ENCODE measurements at regions not wholly inside any gene's neighbourhood (a gene's known extent, or its start where the extent isn't known, plus 50 kb on each side); places are given as distances from the start of the nearest gene placed in this dataset.

GRCh38 chr20:12030470-12030869 is 112.8 kb downstream of the BTBD3 start:
- Histone ChIP-seq H3K4me1 (ENCODE audit: control insufficient read depth, extremely low read depth, insufficient read depth, low read length) (no peaks in the 10 kb centered on the region), H3K9me3 (ENCODE audit: control insufficient read depth, low read depth, low read length) (no peaks in the 10 kb centered on the region), H3K4me2 (ENCODE audit: control insufficient read depth, extremely low read depth, insufficient read depth, low read depth, low read length) (no peak overlapping the region), H2AFZ (ENCODE audit: control insufficient read depth, low read length) (no peak overlapping the region), H3K4me3 (ENCODE audit: control insufficient read depth in 2 of 3, extremely low read depth in 1 of 3, insufficient read depth in 2 of 3, low read depth in 1 of 3, low read length in 3 of 3) (no peak overlapping the region), H3K27ac (ENCODE audit: control insufficient read depth, insufficient read depth, low read length) (no peak overlapping the region), H4K20me1 (ENCODE audit: control insufficient read depth, extremely low read depth, insufficient read depth, low read length) (no peaks in the 10 kb centered on the region), H3K36me3 (ENCODE audit: control insufficient read depth in 2 of 2, extremely low read depth in 1 of 2, insufficient read depth in 2 of 2, low read length in 2 of 2) (no peaks in the 10 kb centered on the region), H3K79me2 (ENCODE audit: control insufficient read depth, insufficient read depth, low read length) (no peaks in the 10 kb centered on the region), H3K9me1 (ENCODE audit: control insufficient read depth, extremely low read depth, insufficient read depth, low read length) (no peaks in the 10 kb centered on the region), H3K9ac (ENCODE audit: control insufficient read depth, extremely low read depth, insufficient read depth, low read length) (no peak overlapping the region), H3K27me3 (ENCODE audit: control insufficient read depth, extremely low read depth, insufficient read depth, low read length) (no peaks in the 10 kb centered on the region)
- FAIRE-seq (no peak), DNase-seq (ENCODE audit: low read depth, low spot score) (no peak)
- dilution Hi-C loops (cut with MboI; ENCODE audit: extremely low pct_ligation_motif_present, low sequenced_read_pairs), result no loop called here
- TF ChIP-seq CTCF (optimal IDR thresholded peaks at IDR 0.05 in 1 of 3, IDR thresholded peaks at IDR 0.05 in 1 of 3, conservative IDR thresholded peaks at IDR 0.05 in 1 of 3; ENCODE audit: extremely low read depth in 1 of 3, insufficient read depth in 2 of 3, low read length in 3 of 3) (no peak), EZH2 (IDR thresholded peaks at IDR 0.05; ENCODE audit: low read length) (no peak)

GRCh38 chr20:12036142-12036541 is 118.4 kb downstream of the BTBD3 start:
- Histone ChIP-seq H3K4me3 (ENCODE audit: control insufficient read depth in 2 of 3, extremely low read depth in 1 of 3, insufficient read depth in 2 of 3, low read depth in 1 of 3, low read length in 3 of 3) (no peak overlapping the region), H3K9ac (ENCODE audit: control insufficient read depth, extremely low read depth, insufficient read depth, low read length) (no peak overlapping the region), H3K9me1 (ENCODE audit: control insufficient read depth, extremely low read depth, insufficient read depth, low read length) (no peaks in the 10 kb centered on the region), H4K20me1 (ENCODE audit: control insufficient read depth, extremely low read depth, insufficient read depth, low read length) (no peaks in the 10 kb centered on the region), H3K9me3 (ENCODE audit: control insufficient read depth, low read depth, low read length) (no peaks in the 10 kb centered on the region), H2AFZ (ENCODE audit: control insufficient read depth, low read length) (no peak overlapping the region), H3K36me3 (ENCODE audit: control insufficient read depth in 2 of 2, extremely low read depth in 1 of 2, insufficient read depth in 2 of 2, low read length in 2 of 2) (no peaks in the 10 kb centered on the region), H3K4me2 (ENCODE audit: control insufficient read depth, extremely low read depth, insufficient read depth, low read depth, low read length) (no peak overlapping the region), H3K27ac (ENCODE audit: control insufficient read depth, insufficient read depth, low read length) (no peak overlapping the region), H3K27me3 (ENCODE audit: control insufficient read depth, extremely low read depth, insufficient read depth, low read length) (no peaks in the 10 kb centered on the region), H3K4me1 (ENCODE audit: control insufficient read depth, extremely low read depth, insufficient read depth, low read length) (no peaks in the 10 kb centered on the region), H3K79me2 (ENCODE audit: control insufficient read depth, insufficient read depth, low read length) (no peaks in the 10 kb centered on the region)
- dilution Hi-C loops (cut with MboI; ENCODE audit: extremely low pct_ligation_motif_present, low sequenced_read_pairs), result no loop called here
- TF ChIP-seq EZH2 (IDR thresholded peaks at IDR 0.05; ENCODE audit: low read length), result no peak
- no peak for TF ChIP-seq CTCF (optimal IDR thresholded peaks at IDR 0.05 in 1 of 3, IDR thresholded peaks at IDR 0.05 in 1 of 3, conservative IDR thresholded peaks at IDR 0.05 in 1 of 3; ENCODE audit: extremely low read depth in 1 of 3, insufficient read depth in 2 of 3, low read length in 3 of 3)
- FAIRE-seq (no peak), DNase-seq (ENCODE audit: low read depth, low spot score) (no peak)
